ENCODE measurements at regions not wholly inside any gene's neighbourhood (a gene's known extent, or its start where the extent isn't known, plus 50 kb on each side); places are given as distances from the start of the nearest gene placed in this dataset.

GRCh38 chr17:73768691-73769090 lies 124.4 kb upstream of the SDK2 start:
- Histone ChIP-seq H3K79me2 (ENCODE audit: low read length) (no peaks in the 10 kb centered on the region), H3K36me3 (replicated peaks; ENCODE audit: insufficient read depth, low read length) (no peaks in the 10 kb centered on the region), H3K27ac (ENCODE audit: low read length) (no peak overlapping the region), H2AFZ (ENCODE audit: low read length) (no peak overlapping the region), H3K9ac (ENCODE audit: low read length) (no peak overlapping the region), H4K20me1 (ENCODE audit: insufficient read depth, low read length) (no peaks in the 10 kb centered on the region), H3K4me3 (ENCODE audit: low read length) (no peak overlapping the region), H3F3A (ENCODE audit: insufficient read depth, low read length) (no peaks in the 10 kb centered on the region), H3K9me3 (replicated peaks; ENCODE audit: insufficient read depth, low read length) (no peaks in the 10 kb centered on the region), H3K4me1 (ENCODE audit: low read length) (no peaks in the 10 kb centered on the region), H3K4me2 (ENCODE audit: low read depth, low read length) (no peak overlapping the region), H3K27me3 (replicated peaks; ENCODE audit: insufficient read depth, low read length) (peaks cover 43% of the 10 kb centered on the region), H3K9me2 (replicated peaks; ENCODE audit: insufficient read depth, low read length) (no peaks in the 10 kb centered on the region)
- TF ChIP-seq EZH2phosphoT487 (IDR thresholded peaks at IDR 0.05; ENCODE audit: low read length) (no peak), CTCF (IDR thresholded peaks at IDR 0.05; ENCODE audit: low read length) (no peak), EZH2 (optimal IDR thresholded peaks at IDR 0.05; ENCODE audit: low read depth, low read length) (no peak)
- DNase-seq, result no peak

GRCh38 chr17:73769479-73769878 lies 125.2 kb upstream of the SDK2 start:
- no peaks in the 10 kb centered on the region for H3K9me2 ChIP-seq (replicated peaks; ENCODE audit: insufficient read depth, low read length)
- no peak overlapping the region for H3K4me3 ChIP-seq (ENCODE audit: low read length)
- H3K27me3 ChIP-seq (replicated peaks; ENCODE audit: insufficient read depth, low read length), result peaks cover 37% of the 10 kb centered on the region
- H3K36me3 ChIP-seq (replicated peaks; ENCODE audit: insufficient read depth, low read length), result no peaks in the 10 kb centered on the region
- H3K4me2 ChIP-seq (ENCODE audit: low read depth, low read length), result no peak overlapping the region
- no peak overlapping the region for H3K27ac ChIP-seq (ENCODE audit: low read length)
- H4K20me1 ChIP-seq (ENCODE audit: insufficient read depth, low read length), result no peaks in the 10 kb centered on the region
- H3K9ac ChIP-seq (ENCODE audit: low read length), result no peak overlapping the region
- no peak for DNase-seq
- no peaks in the 10 kb centered on the region for H3K4me1 ChIP-seq (ENCODE audit: low read length)
- no peak overlapping the region for H2AFZ ChIP-seq (ENCODE audit: low read length)
- no peak for TF ChIP-seq EZH2 (optimal IDR thresholded peaks at IDR 0.05; ENCODE audit: low read depth, low read length)
- no peak for TF ChIP-seq EZH2phosphoT487 (IDR thresholded peaks at IDR 0.05; ENCODE audit: low read length)
- no peak for TF ChIP-seq CTCF (IDR thresholded peaks at IDR 0.05; ENCODE audit: low read length)
- H3F3A ChIP-seq (ENCODE audit: insufficient read depth, low read length), result no peaks in the 10 kb centered on the region
- no peaks in the 10 kb centered on the region for H3K79me2 ChIP-seq (ENCODE audit: low read length)
- H3K9me3 ChIP-seq (replicated peaks; ENCODE audit: insufficient read depth, low read length), result no peaks in the 10 kb centered on the region

GRCh38 chr17:73770115-73770848 lies 126.0 kb upstream of the SDK2 start:
- no peak overlapping the region for H3K27ac ChIP-seq (ENCODE audit: low read length)
- H3K36me3 ChIP-seq (replicated peaks; ENCODE audit: insufficient read depth, low read length), result no peaks in the 10 kb centered on the region
- TF ChIP-seq EZH2phosphoT487 (IDR thresholded peaks at IDR 0.05; ENCODE audit: low read length), result no peak
- TF ChIP-seq CTCF (IDR thresholded peaks at IDR 0.05; ENCODE audit: low read length), result no peak
- no peak for TF ChIP-seq EZH2 (optimal IDR thresholded peaks at IDR 0.05; ENCODE audit: low read depth, low read length)
- no peak overlapping the region for H3K4me2 ChIP-seq (ENCODE audit: low read depth, low read length)
- H3K9me2 ChIP-seq (replicated peaks; ENCODE audit: insufficient read depth, low read length), result no peaks in the 10 kb centered on the region
- no peak overlapping the region for H3K9ac ChIP-seq (ENCODE audit: low read length)
- no peak for DNase-seq
- peaks cover 39% of the 10 kb centered on the region for H3K27me3 ChIP-seq (replicated peaks; ENCODE audit: insufficient read depth, low read length)
- H4K20me1 ChIP-seq (ENCODE audit: insufficient read depth, low read length), result no peaks in the 10 kb centered on the region
- no peak overlapping the region for H3K4me3 ChIP-seq (ENCODE audit: low read length)
- H3K79me2 ChIP-seq (ENCODE audit: low read length), result no peaks in the 10 kb centered on the region
- H3K4me1 ChIP-seq (ENCODE audit: low read length), result no peaks in the 10 kb centered on the region
- no peaks in the 10 kb centered on the region for H3F3A ChIP-seq (ENCODE audit: insufficient read depth, low read length)
- no peaks in the 10 kb centered on the region for H3K9me3 ChIP-seq (replicated peaks; ENCODE audit: insufficient read depth, low read length)
- no peak overlapping the region for H2AFZ ChIP-seq (ENCODE audit: low read length)

Data from MM.1S (cell line).